ENCODE measurements at regions not wholly inside any gene's neighbourhood (a gene's known extent, or its start where the extent isn't known, plus 50 kb on each side); places are given as distances from the start of the nearest gene placed in this dataset.

DNA sequence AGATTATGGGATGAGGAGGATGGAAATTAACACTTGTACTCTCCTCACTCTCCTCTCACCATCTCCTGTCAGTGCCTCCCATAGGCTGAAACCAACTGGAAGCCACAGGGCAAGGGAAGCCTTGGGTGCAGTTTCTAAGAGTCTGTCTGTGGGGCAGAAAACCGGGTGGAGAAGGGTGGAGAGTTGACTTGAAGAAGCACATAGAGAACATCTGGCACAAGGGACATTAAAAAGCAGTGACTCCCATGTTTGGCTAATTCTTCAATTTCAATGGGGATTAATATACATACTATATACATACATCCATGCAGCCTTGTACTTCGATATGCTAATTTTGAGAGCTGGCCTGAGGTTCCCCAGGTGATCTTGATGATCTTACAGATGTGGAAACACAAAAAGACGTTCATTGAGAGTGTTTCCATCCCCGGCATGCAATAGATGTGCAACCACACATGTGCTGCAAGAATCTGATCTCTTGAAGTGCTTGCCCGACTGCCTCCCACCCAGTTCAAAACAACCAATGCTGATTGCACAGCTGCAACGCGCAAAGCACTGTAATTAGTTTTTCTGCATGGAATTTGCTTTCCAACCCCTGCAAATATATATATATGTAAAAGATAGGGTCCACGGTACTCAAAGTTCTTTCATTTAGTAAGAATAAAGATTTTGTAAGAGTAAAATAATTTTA lies 121.9 kb upstream of the TMC3 start:
- FAIRE-seq = no peak
- no peak for TF ChIP-seq POLR2A (IDR thresholded peaks at IDR 0.05; ENCODE audit: low read depth, low read length)
- DNase-seq (ENCODE audit: insufficient read length, low spot score) = no peak

DNA sequence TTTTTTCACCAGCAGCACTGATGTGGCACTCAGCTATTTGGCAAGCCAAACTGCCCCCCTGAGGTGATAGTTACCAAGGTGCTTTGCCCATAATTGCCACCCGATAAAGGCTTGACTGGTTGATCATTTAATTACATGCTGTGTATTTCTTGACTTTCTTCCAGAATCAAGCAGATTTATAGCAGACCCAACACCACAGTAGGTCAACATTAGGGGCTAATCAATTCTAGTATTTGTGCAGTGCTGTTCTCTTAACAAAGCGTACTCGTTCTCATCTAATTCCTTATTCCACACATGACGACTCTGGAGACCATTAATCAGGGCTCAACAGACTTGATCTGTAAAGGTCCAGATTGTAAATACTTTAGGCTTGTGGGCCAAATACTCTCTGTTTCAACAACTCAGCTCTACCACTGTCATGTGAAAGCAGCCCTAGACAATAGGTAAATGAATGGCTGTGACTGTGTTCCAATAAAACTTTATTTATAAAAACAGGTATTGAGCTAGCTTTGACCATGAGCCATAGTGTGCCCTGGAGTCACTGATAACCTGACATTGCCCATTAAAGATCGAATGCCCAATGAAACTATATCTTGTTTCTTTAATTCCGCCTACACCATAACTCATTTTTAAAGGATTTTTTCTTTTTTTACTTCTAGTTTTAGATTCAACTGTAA lies 119.1 kb upstream of the TMC3 start:
- FAIRE-seq (no peak), DNase-seq (ENCODE audit: insufficient read length, low spot score) (no peak)
- no peak for TF ChIP-seq POLR2A (IDR thresholded peaks at IDR 0.05; ENCODE audit: low read depth, low read length)

DNA sequence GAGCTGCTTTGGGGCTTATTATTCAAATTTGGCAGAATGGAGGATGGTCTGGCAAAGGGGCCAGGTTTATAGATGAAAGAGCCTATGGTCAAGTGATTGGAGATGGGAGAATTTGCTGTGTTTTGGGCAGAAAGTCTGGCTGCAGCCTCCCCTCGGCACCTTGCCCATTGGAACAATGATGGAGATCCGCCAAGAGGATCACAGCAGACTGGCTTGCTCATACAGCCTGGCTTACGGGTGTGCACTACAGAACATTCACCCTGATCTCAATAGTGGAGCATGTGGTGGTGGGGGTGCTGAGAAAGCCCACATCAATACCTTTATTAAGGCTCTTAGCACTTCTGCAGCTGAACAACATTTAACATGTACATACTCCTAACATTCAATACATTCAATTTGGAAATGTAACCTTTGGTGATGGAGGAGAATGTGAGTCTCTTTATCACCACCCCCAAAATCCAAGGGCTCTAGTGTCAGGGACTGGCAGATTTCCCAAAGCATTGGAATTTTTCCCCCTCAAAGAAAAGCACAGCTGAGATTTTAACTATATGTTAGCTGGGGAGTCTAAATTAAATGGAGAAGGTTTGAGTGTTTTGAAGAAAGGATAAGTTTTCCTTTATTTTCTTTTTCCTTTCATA lies 118.4 kb upstream of the TMC3 start:
- TF ChIP-seq POLR2A (IDR thresholded peaks at IDR 0.05; ENCODE audit: low read depth, low read length) = no peak
- FAIRE-seq (no peak), DNase-seq (ENCODE audit: insufficient read length, low spot score) (no peak)

DNA sequence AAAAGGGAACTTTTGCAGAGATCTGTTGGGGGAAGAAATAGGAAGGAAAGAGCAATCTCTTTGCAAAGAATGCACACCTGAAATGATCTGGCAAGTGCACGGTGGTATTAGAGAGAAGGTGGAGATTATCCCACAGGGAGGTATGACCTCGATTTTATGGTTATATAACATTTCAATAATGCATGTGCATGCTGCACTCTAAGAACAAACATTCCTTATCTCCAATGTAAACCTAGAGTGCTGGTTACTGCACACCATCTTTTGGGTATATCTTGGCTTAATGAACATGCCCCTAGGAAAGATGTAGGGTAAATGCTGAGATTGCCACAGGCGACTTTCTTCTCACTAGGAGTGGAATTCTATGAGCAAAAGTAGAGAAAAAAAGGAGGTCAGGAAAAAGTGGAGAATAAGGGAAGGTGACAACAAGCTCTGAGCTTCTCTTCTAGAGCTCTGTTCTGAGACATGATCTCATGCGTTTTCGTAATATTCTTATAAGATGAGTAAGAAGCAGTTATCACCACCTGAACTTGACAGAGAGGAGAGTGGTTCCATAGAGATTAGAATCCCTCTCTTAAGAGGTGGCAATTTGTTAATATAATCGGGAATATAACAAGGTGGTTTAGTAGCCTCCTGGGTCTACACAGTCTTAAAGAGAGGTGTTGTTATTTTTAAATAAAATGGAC lies 117.5 kb upstream of the TMC3 start:
- DNase-seq (ENCODE audit: insufficient read length, low spot score) = no peak
- TF ChIP-seq POLR2A (IDR thresholded peaks at IDR 0.05; ENCODE audit: low read depth, low read length) = no peak
- no peak for FAIRE-seq

DNA sequence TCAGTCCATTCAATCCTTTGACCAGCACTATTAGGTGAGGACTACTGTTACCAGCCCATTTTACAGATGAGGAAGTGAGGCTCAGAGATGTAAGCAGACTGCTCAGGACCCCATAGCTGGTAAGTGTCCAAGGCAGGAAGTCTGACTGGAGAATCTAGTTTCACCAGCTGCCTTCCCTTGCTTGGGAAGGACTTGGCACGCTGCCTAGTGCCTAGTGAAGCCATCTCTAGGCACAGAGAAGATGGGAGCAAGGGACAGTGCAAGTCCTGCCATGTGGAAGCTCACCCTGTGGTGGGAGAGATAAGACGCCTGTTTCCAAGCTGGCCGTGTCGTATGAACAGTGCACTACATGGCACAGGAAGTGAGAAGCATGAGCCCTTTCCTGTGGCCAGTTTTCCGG lies 111.8 kb upstream of the TMC3 start:
- TF ChIP-seq POLR2A (IDR thresholded peaks at IDR 0.05; ENCODE audit: low read depth, low read length) = no peak
- DNase-seq (ENCODE audit: insufficient read length, low spot score) (no peak), FAIRE-seq (no peak)

DNA sequence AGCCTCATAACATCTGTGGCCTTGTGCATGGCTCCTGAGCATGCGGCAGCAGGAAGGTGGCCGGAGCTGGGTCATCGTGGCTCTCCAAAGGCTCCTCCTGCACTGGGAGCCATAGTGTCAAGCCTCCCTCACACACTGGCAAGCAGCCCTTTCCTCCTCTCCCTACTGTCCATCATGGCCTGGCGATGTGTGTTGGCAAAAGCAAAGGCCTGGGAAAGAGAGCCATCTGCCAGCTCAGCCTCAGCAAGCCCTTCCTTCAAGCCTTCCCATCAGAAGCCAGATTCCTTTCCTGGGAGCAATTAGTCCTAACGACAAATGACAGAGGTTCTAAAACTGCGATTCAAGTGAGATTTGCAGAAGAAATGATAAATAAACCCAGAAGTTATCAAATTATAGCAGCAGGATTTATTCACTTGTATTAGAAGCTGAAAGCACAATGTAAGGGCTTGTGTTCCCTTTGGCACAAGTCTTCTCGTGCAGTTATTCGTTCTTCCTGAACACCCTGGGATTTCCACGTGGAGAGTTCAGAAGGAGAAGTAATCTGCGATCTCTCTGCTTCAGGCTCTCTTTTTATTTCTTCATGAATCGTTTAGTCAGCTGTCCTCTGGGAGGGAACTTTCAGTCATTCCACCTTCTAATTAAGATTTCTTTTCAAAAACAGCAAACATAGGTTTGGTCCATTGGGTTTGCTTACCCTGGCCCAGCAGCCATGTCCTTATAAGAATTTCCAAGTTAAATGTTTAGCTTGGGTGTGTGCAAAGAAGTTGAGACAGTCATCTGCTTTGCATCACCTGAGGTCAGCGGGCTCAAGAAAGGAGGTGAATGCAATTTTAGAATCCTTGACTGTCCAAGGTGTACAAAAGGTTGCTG lies 110.3 kb upstream of the TMC3 start:
- DNase-seq (ENCODE audit: insufficient read length, low spot score) = no peak
- no peak for FAIRE-seq
- no peak for TF ChIP-seq POLR2A (IDR thresholded peaks at IDR 0.05; ENCODE audit: low read depth, low read length)

DNA sequence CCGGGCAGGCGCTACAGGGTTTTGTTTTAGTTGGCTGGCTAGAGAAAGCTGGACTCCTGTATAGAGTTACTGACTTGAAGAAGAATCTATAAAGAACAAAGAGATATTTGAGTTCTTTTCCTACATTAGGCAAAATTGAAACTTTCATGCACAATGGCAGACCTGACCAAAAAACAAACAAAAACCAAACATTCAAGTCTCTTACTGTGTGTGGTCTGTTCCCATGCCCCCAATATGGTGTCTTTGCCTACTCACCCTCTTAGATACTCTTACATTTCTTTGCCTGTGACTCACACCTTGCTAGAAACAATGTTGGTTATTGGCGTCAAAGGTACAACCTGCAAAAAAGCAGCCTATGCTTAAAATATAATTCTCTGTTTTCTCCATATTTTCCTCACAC lies 109.5 kb upstream of the TMC3 start:
- no peak for FAIRE-seq
- TF ChIP-seq POLR2A (IDR thresholded peaks at IDR 0.05; ENCODE audit: low read depth, low read length) = no peak
- no peak for DNase-seq (ENCODE audit: insufficient read length, low spot score)

DNA sequence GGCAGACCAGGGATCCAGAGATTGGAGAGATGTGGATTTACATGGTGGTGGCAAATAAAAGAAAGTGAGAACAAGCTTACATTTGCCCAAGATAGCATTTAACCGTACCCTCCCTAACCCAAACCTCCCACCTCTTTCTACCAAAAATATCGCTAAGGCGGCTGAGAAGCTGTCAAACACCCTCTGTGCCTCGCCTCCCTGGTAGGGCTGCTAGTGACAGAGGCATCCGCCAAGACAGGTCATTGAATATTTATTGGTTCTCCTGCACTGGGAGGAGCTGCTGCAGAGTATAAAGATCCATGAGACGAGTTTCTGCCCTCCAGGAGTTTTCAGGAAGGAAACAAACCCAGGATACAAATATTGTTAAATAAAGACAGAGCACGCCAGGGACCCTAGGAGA lies 107.3 kb upstream of the TMC3 start:
- no peak for TF ChIP-seq POLR2A (IDR thresholded peaks at IDR 0.05; ENCODE audit: low read depth, low read length)
- FAIRE-seq (no peak), DNase-seq (ENCODE audit: insufficient read length, low spot score) (no peak)

DNA sequence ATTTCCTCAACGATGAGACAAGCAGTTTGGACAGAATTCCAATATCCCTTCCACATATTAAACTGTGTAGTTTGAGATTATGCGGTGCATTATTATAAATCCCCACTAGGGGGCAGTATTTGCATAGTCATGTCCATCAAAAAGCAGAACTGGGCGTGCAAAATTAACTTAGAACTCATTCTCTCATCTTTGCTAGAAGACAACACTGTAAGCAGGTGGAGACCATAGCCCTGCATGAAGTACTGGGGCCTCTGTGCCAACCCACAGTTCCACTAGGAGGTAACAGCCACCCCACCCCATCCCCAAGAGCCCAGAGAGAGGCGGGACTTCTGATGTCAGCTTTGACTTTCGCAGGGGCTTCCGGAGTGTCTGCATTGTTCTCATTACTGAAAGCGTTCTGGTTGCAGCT lies 106.6 kb upstream of the TMC3 start:
- FAIRE-seq = no peak
- no peak for TF ChIP-seq POLR2A (IDR thresholded peaks at IDR 0.05; ENCODE audit: low read depth, low read length)
- DNase-seq (ENCODE audit: insufficient read length, low spot score) = no peak

DNA sequence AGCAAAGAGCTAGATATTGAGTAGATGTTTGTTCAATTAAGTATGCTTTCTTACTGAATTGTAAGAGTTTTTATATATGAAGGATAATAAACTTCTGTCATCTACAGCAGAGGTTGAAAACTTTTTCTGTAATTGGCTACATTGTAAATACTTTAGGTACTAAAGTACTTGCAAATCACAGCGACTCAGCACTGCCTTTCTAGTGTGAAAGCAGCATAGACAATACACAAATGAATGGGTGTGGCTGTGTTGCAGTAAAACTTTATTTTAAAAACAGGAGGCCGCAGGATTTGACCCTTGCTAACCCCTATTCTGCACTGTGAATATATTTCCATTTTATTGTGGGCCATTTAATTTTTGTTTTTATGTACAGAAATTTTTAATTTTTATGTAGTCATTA lies 104.3 kb upstream of the TMC3 start:
- TF ChIP-seq POLR2A (IDR thresholded peaks at IDR 0.05; ENCODE audit: low read depth, low read length) = no peak
- DNase-seq (ENCODE audit: insufficient read length, low spot score) (no peak), FAIRE-seq (no peak)

DNA sequence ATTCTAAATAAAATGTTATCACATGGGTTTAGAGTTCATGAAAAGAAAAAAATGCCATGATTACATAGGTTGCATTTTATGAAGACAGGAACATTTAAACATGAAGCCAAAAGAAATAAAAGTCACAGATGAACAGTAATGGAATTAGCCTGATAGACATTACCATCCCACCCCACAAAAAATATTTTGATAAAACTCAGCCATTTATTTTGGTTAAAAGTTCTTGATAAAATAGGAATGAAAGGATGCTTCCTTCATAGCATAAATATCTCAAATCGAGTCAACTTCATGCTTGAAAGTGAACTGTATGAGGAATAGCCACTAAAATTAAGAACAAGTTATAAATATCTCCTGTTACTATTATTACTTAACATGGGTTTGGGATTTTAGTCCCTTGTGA lies 101.9 kb upstream of the TMC3 start:
- no peak for TF ChIP-seq POLR2A (IDR thresholded peaks at IDR 0.05; ENCODE audit: low read depth, low read length)
- DNase-seq (ENCODE audit: insufficient read length, low spot score) = no peak
- no peak for FAIRE-seq

DNA sequence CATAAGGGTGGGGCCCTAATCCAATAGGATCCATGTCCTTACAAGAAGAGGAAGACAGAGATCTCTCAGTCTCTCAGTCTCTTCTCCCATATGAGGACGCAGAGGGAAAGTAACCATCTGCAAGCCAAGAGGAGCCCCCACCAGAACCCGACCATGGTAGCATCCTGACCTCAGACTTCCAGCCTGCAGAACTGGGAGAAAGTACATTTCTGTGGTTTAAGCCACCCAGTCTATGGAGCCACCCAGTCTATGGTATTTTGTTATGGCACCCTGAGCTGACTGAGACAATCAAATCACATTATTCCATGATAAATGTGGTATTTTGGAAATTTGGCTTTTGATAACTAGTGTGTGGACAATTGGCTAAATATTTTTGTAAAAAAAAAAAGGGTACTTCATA lies 101.5 kb upstream of the TMC3 start:
- FAIRE-seq (no peak), DNase-seq (ENCODE audit: insufficient read length, low spot score) (no peak)
- no peak for TF ChIP-seq POLR2A (IDR thresholded peaks at IDR 0.05; ENCODE audit: low read depth, low read length)

DNA sequence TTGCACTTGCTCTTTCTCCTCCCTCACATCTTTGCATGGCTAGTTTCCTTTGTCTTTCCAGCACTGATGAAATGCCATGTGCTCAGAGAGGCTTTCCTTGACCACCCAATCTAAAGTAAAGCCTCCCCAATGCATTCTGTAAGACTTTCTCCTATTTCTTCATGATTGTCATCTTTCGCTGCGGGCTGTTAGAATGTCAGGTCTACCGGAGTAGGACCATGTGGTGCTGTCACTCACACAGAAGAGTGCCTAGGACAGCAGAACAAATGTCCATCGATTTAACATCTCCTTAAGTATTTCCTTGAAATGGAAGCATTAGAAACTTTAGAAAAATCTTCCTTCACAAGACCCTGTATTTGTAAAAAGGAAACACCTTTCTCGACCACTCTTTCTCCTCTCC lies 99.9 kb upstream of the TMC3 start:
- no peak for TF ChIP-seq POLR2A (IDR thresholded peaks at IDR 0.05; ENCODE audit: low read depth, low read length)
- FAIRE-seq (no peak), DNase-seq (ENCODE audit: insufficient read length, low spot score) (no peak)

DNA sequence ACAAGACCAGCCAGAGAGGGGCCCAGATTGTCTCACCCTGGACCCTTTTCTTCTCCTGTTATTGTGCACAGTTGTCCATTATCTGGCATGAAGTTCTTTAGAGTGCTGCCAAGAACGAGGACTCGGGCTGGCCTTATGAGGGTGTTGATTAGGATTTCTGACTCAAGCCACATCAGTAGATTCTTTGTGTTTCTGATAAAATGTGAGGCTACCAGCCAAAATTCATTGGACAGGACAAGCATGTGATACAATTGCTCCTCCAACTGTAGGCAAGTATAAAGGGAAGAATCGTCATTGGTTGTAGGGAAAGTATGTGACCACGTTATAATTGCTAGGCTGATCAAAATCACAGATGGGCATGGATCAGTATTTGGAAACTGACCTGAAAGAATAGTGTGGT lies 99.2 kb upstream of the TMC3 start:
- TF ChIP-seq POLR2A (IDR thresholded peaks at IDR 0.05; ENCODE audit: low read depth, low read length) = no peak
- DNase-seq (ENCODE audit: insufficient read length, low spot score) (no peak), FAIRE-seq (no peak)
